Stimulated activated CD8-positive, alpha-beta memory T cell treated with anti-CD3 and anti-CD28 coated beads, Interleukin-2, amount 100 ng/mL, for 48 hours (primary cell): ENCODE measurements at regions not wholly inside any gene's neighbourhood (a gene's known extent, or its start where the extent isn't known, plus 50 kb on each side); places are given as distances from the start of the nearest gene placed in this dataset.
"Not testable (repeated sequence)": the region's sequence is repeated elsewhere in the genome, so short reads cannot be mapped to it uniquely, and the experiment has no call there.

Source experiments
- DNase-seq, 2 donors: peaks; one replicate each; pipeline ENCODE4 v3.0.0-alpha.2; 2020; ENCODE audit warnings: low read depth in 2 of 2

GRCh38 chrX:13478740-13479451 lies 90.5 kb upstream of the EGFL6 start:
- DNase-seq: no peak

DNA sequence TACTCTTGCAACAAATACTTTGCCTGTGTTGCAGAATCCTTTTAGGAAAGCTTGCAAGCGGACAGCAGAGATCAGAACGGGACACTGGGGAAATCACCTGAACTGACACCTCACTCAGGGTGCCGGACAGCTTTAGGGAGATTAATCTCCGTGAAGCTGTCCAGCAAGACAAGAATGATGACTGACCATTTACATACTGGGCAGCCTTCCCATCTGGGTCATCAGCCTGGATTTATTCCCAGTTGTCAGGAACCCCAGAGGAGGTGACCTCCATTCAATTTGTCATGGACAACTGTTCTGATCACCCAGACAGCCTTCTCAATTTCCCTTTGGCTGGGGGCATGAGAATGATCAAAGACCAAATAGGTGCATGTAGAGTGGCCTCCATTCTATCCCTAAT lies 93.0 kb upstream of the EGFL6 start:
- DNase-seq: no peak

GRCh38 chrX:13474164-13474516 lies 95.3 kb upstream of the EGFL6 start:
- no peak for DNase-seq

DNA sequence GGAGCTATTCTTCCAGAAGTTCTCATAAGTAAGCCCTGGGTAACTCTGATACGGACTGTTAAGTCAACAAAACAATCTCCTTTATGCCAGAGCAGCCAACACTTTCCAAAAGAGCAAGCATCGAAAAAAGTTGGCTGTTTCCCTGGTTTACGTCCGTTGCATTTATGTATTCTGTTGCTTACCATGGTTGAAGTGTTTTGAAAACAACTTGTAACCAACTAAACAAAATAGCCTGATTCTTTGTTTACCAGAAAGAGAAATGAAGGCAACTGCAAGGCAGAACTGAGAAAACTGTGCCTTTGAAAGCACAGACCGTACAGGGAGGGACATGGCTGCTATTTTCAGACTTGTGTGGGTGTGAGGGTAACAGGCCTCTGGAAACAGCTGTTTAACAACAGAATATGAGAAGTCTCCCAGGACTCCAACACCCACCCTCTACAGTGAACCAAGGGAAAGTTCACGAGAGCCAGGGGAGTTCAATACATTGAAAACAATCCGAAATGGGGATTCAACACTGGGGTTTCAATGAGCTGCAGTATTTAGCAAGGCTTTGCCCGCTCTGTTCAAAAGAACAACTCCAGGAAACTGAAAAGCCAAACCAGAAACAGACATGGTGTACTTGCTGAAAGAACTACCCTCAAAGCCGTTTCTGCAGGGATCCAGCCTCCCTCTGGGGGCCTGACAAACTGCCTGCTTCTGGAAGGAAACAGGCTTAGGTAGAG lies 95.8 kb upstream of the EGFL6 start:
- DNase-seq: no peak

- DNase-seq: no peak
Observed at GRCh38 chrX:13472975-13473374, 96.4 kb upstream of the EGFL6 start.

DNA sequence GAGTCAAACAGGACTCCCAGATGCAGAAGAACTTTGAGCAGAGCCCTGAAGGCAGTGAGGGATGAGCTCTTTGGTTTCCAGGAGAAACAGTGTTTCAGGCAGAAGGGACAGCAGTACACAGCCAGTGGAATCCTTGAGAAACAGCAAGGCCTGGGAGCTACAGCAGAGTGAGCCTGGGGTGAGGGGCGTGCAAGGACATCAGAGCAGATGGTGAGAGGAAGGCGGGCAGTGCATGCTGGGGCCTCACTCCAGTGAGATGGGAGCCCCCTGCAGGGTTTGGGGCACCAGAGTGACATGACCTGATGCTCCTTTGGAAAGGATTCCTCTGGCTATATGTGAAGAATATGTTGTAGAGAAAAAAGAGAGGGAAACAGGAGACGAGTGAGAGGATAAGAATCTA lies 98.1 kb upstream of the EGFL6 start:
- DNase-seq: no peak

DNA sequence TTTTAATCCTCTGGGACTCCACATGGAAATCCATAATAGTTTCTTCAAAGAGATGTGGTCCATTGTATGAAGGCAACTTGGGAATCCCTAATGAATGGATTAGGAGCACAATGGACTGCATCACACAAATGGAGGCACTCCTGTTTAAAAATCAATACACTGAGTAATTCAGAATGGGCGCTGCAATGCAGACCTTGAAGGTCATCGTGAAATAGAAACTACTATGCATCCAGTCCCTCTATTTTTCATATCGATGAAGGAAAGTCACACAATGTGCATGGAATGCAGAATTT lies 98.8 kb upstream of the EGFL6 start:
- DNase-seq: no peak

GRCh38 chrX:13469963-13470684 lies 99.3 kb upstream of the EGFL6 start:
- DNase-seq: no peak

GRCh38 chrX:13468096-13468495 lies 101.3 kb upstream of the EGFL6 start:
- DNase-seq: no peak

GRCh38 chrX:13467243-13467642 lies 102.2 kb upstream of the EGFL6 start:
- DNase-seq: no peak

DNA sequence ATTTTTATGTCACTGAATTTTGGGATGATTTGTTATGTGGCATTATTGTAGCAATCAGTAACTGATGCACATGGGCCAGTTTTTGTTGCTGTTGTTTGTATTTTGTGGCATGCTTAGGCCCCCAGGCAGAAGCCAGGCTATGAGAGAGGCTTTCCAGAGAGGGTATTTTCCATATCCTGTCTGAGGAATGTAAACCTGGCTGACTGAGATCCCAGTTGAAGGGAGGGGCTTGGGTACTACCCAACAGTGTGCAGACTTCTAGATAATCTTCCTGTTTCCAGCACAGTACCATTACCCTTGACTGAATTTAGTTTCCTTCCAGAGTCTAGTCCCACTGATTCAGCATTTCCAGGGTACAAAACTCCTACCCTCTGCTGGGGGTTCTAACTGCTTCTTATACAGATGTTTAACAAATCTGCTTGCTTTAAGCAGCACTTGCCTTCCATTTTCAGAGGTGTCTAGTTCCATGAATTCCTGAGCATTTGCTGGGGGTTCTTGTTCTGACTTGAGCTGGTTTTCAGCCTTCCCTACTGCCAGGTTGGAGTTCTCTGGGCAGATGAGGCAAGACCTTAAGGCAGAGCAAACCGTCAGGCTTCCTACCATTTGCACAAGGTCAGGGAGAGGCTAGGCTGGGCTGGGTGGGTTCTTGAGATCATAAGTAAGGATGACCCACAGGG lies 104.7 kb upstream of the EGFL6 start:
- DNase-seq: no peak

DNA sequence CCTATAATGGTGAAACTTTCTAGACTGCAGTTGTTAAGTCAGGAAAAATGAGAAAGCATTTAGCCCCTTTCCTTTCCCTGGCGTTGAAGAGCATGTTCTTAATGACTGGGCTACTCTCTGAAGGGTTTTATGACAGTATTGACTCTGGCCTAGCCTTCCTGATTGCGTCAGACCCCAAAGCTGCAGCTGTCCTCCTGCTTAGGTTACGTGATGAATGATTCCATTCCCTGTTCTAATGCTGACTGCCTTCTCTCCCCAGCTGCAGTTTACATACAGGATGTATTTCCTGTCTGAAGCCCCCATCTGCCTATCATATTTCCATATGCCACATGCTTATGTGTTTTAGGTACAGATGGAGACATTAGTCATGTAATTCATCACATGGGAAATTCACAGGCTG lies 105.8 kb upstream of the EGFL6 start:
- no peak for DNase-seq

GRCh38 chrX:13452283-13452682 lies 117.1 kb upstream of the EGFL6 start:
- no peak for DNase-seq

DNA sequence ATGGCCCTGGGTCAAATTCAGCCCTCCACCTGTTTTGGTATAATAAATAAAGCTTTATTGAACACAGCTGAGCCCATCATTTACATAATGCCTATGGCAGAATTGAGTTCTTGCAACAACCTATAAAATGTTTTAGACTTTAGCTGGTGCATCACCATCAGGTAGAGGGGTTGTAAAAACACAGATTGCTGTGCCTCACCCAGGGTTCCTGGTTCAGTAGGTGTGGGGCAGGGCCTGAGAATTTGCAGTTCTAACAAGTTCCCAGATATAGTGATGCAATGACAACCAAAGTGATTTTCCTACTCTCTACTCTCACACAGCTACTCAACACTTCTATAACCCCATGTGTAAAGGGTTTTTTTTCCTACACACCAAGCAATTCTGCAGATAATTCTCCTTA lies 120.0 kb upstream of the EGFL6 start:
- no peak for DNase-seq

GRCh38 chrX:13448941-13449340 lies 120.5 kb upstream of the EGFL6 start:
- DNase-seq: no peak

DNA sequence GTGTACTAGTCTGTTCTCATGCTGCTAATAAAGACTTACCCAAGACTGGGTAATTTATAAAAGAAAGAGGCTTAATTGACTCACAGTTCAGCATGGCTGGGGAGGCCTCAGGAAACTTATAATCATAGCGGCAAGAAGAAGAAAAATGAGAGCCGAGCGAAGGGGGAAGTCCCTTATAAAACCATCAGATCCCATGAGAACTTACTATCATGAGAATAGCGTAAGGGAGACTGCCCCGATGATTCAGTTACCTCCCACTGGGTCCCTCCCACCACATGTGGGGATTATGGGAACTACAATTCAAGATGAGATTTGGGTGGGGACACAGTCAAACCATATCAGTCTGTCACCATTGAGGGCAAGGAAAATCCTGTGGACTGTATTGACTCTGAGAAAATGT lies 121.8 kb upstream of the ATXN3L start:
- not testable (repeated sequence) for DNase-seq

DNA sequence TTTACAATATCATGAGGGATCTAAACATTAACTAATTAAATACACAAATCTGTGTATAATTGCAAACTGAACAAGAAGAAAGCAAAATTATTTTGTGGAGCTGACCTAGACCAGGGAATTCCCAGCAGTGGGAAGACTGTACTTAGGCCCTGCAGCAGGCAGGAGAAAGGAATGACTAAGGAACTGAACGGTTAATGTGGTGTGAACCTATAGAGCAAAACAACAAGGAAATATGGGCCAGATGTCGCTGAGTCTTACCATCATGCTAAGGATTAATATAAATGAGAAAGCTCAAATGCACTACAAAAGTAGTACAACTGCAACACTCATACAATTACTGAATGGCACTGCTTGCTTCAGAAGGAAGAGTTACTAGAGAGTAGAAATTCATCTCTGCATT lies 120.3 kb upstream of the ATXN3L start:
- DNase-seq: no peak

GRCh38 chrX:13433298-13433605 lies 113.4 kb upstream of the ATXN3L start:
- DNase-seq: no peak

- no peak for DNase-seq
Observed at GRCh38 chrX:13432414-13433297, 112.8 kb upstream of the ATXN3L start.

- DNase-seq: no peak
Observed at GRCh38 chrX:13430136-13430827, 110.4 kb upstream of the ATXN3L start.
